Mesothelial cell of epicardium (in vitro differentiated cells): ENCODE measurements at regions not wholly inside any gene's neighbourhood (a gene's known extent, or its start where the extent isn't known, plus 50 kb on each side); places are given as distances from the start of the nearest gene placed in this dataset.
"Not testable (repeated sequence)": the region's sequence is repeated elsewhere in the genome, so short reads cannot be mapped to it uniquely, and the experiment has no call there.

ENCODE experiments used
- DNase-seq, 2 experiments: peaks; one replicate each; pipeline ENCODE4 v3.0.0; 2021; ENCODE audit warnings: low spot score in 2 of 2; ENCODE audit not compliant: unreplicated experiment in 2 of 2
- H3K27ac Mint-ChIP-seq: 2 replicates; pipeline ENCODE4 v1.8.0; 2021; ENCODE audit warnings: mixed read lengths
- H3K27me3 Mint-ChIP-seq: 2 replicates; pipeline ENCODE4 v1.8.0; 2021; ENCODE audit warnings: low read depth, mixed read lengths
- H3K36me3 Mint-ChIP-seq: 2 replicates; pipeline ENCODE4 v1.8.0; 2021; ENCODE audit warnings: mixed read lengths
- H3K4me1 Mint-ChIP-seq: 2 replicates; pipeline ENCODE4 v1.8.0; 2021; ENCODE audit warnings: mixed read lengths
- H3K4me3 Mint-ChIP-seq: 2 replicates; pipeline ENCODE4 v1.8.0; 2021; ENCODE audit warnings: mild to moderate bottlenecking, moderate library complexity, mixed read lengths
- H3K9me3 Mint-ChIP-seq: 2 replicates; pipeline ENCODE4 v1.8.0; 2021; ENCODE audit warnings: mixed read lengths
- CTCF ChIP-seq: fragments of 200-600 bp; sonication (generic); IDR thresholded peaks from one replicate; pipeline ENCODE4 v1.5.0; 2021; ENCODE audit warnings: antibody characterized with exemption; ENCODE audit not compliant: unreplicated experiment

GRCh38 chr5:30385754-30386153, 807.7 kb upstream of the CDH6 start:
- Mint-ChIP-seq H3K27me3 (no peaks in the 10 kb centered on the region), H3K4me3 (no peak overlapping the region), H3K27ac (no peak overlapping the region), H3K36me3 (no peaks in the 10 kb centered on the region), H3K4me1 (peaks cover 10% of the 10 kb centered on the region), H3K9me3 (peaks cover 7% of the 10 kb centered on the region)
- no peak for DNase-seq
- TF ChIP-seq CTCF: no peak

- Mint-ChIP-seq H3K9me3 (peaks cover 7% of the 10 kb centered on the region), H3K27me3 (no peaks in the 10 kb centered on the region), H3K4me1 (no peaks in the 10 kb centered on the region), H3K36me3 (no peaks in the 10 kb centered on the region), H3K27ac (no peak overlapping the region), H3K4me3 (no peak overlapping the region)
- DNase-seq: no peak
- no peak for TF ChIP-seq CTCF
These were observed 809.3 kb upstream of the CDH6 start for GRCh38 chr5:30384171-30384570.

- no peaks in the 10 kb centered on the region for H3K36me3 Mint-ChIP-seq
- no peaks in the 10 kb centered on the region for H3K4me1 Mint-ChIP-seq
- no peak overlapping the region for H3K27ac Mint-ChIP-seq
- DNase-seq: no peak
- H3K27me3 Mint-ChIP-seq: no peaks in the 10 kb centered on the region
- TF ChIP-seq CTCF: no peak
- H3K9me3 Mint-ChIP-seq: no peaks in the 10 kb centered on the region
- H3K4me3 Mint-ChIP-seq: no peak overlapping the region
These were observed 813.3 kb upstream of the CDH6 start for GRCh38 chr5:30380228-30380627.

- H3K4me3 Mint-ChIP-seq: no peak overlapping the region
- H3K27ac Mint-ChIP-seq: no peak overlapping the region
- TF ChIP-seq CTCF: no peak
- no peaks in the 10 kb centered on the region for H3K9me3 Mint-ChIP-seq
- H3K27me3 Mint-ChIP-seq: no peaks in the 10 kb centered on the region
- H3K36me3 Mint-ChIP-seq: no peaks in the 10 kb centered on the region
- DNase-seq: no peak
- peaks cover 8% of the 10 kb centered on the region for H3K4me1 Mint-ChIP-seq
These were observed 816.6 kb upstream of the CDH6 start for GRCh38 chr5:30376848-30377247.

- Mint-ChIP-seq H3K4me3 (no peak overlapping the region), H3K9me3 (peaks cover 20% of the 10 kb centered on the region), H3K27me3 (no peaks in the 10 kb centered on the region), H3K4me1 (peaks cover 2% of the 10 kb centered on the region), H3K27ac (no peak overlapping the region), H3K36me3 (no peaks in the 10 kb centered on the region)
- TF ChIP-seq CTCF: no peak
- no peak for DNase-seq
These were observed 825.4 kb upstream of the CDH6 start for GRCh38 chr5:30368064-30368463.

GRCh38 chr5:30365031-30365430, 828.5 kb upstream of the CDH6 start:
- not testable (repeated sequence) for H3K36me3 Mint-ChIP-seq, H3K4me1 Mint-ChIP-seq, H3K27me3 Mint-ChIP-seq, H3K27ac Mint-ChIP-seq, DNase-seq, H3K4me3 Mint-ChIP-seq
- peaks cover 41% of the 10 kb centered on the region for H3K9me3 Mint-ChIP-seq
